GM12875 (cell line): ENCODE measurements at regions not wholly inside any gene's neighbourhood (a gene's known extent, or its start where the extent isn't known, plus 50 kb on each side); places are given as distances from the start of the nearest gene placed in this dataset.

Source experiments
- H3K4me3 ChIP-seq: one replicate; pipeline ENCODE4 v1.5.1; 2011; ENCODE audit warnings: low read depth, low read length, control low read depth
- CTCF ChIP-seq: IDR thresholded peaks from 2 replicates; pipeline ENCODE4 v1.5.1; 2011; ENCODE audit warnings: low read depth, mild to moderate bottlenecking, control low read depth, inconsistent platforms, low read length, moderate library complexity, borderline replicate concordance; ENCODE audit not compliant: insufficient read depth

- no peak overlapping the region for H3K4me3 ChIP-seq
- no peak for TF ChIP-seq CTCF
Observed at GRCh38 chr13:34143637-34144036, 325.7 kb downstream of the RFC3 start.

- no peak for TF ChIP-seq CTCF
- no peak overlapping the region for H3K4me3 ChIP-seq
Observed at GRCh38 chr13:34144142-34144541, 326.2 kb downstream of the RFC3 start.

DNA sequence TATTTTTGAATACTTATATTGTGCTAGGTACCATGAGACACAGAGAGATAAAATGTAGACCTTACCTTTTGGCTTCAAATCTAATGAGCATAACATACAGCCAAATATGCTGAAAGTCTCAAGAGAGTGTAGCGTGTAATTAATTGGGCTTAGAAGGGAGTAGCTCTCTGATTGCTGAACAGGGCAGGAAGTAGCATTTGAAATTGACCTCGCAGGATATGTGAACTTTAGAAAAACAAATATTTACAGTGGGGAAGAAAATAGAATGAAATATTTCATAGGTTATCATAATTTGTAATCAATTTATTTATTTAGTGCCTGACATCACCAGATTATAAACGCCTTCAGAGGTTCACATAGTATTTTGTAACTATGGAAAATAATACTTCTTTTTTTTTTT is 327.1 kb downstream of the RFC3 start:
- TF ChIP-seq CTCF, result no peak
- no peak overlapping the region for H3K4me3 ChIP-seq

GRCh38 chr13:34148359-34148758 is 330.4 kb downstream of the RFC3 start:
- H3K4me3 ChIP-seq, result no peak overlapping the region
- no peak for TF ChIP-seq CTCF

GRCh38 chr13:34151885-34152284 is 333.9 kb downstream of the RFC3 start:
- no peak overlapping the region for H3K4me3 ChIP-seq
- TF ChIP-seq CTCF, result no peak

GRCh38 chr13:34152409-34152808 is 334.5 kb downstream of the RFC3 start:
- no peak for TF ChIP-seq CTCF
- no peak overlapping the region for H3K4me3 ChIP-seq

DNA sequence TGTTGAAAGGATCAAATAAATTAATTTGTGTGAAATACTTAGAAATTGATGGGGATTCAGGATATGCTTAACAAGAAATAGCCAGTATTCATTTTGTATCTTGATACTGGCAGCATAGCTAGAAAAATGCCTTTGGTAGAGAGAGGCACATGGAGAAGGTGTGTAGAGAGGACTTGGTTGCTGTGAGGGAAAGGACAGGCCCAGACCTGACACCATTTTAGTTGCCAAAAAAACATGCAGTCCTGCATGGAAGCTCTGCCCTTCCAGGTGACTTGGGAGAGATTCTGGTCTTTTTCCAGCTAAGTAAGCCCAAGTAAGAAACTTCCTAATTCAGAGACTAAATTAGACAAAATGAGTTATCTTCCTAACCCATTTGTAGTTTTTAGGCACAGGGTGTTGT is 335.0 kb downstream of the RFC3 start:
- TF ChIP-seq CTCF, result no peak
- H3K4me3 ChIP-seq, result no peak overlapping the region
